Gastrocnemius medialis (tissue), 4 donors: ENCODE measurements at regions not wholly inside any gene's neighbourhood (a gene's known extent, or its start where the extent isn't known, plus 50 kb on each side); places are given as distances from the start of the nearest gene placed in this dataset.
A peak's percentile ranks its signal among the peaks of the same experiment; 100 is the strongest.

Experiments used
- ATAC-seq, 2 donors: fragments of 150-250 bp; one replicate each; pipeline ENCODE4 v1.9.1; 2016
- DNase-seq, 2 donors: peaks; one replicate each; pipeline ENCODE4 v3.0.0-alpha.2; 2019
- H3K27ac ChIP-seq, 4 donors: fragments of 200-600 bp; sonication (generic); 1 replicate in 1 of 4; 2 replicates in 3 of 4; pipeline ENCODE4 v1.5.1; 2016 to 2018; ENCODE audit warnings: mild to moderate bottlenecking in 2 of 4, moderate library complexity in 1 of 4
- H3K27me3 ChIP-seq, 3 donors: fragments of 200-600 bp; sonication (generic) in 2 of 3; 1 replicate in 1 of 3; 2 replicates in 2 of 3; pipeline versions ENCODE4 v1.5.1 to v1.6.0; 2016 to 2019; ENCODE audit warnings: mild to moderate bottlenecking in 1 of 3, moderate library complexity in 1 of 3
- H3K36me3 ChIP-seq, 2 donors: fragments of 200-600 bp; sonication (generic) in 1 of 2; one replicate each; pipeline ENCODE4 v1.5.1; 2017 to 2018
- H3K4me1 ChIP-seq, 2 donors: fragments of 200-600 bp; sonication (generic) in 1 of 2; one replicate each; pipeline ENCODE4 v1.5.1; 2016 to 2017; ENCODE audit warnings: mild to moderate bottlenecking in 2 of 2
- H3K4me3 ChIP-seq, 4 donors: fragments of 200-600 bp; sonication (generic) in 3 of 4; 1 replicate in 1 of 4; 2 replicates in 3 of 4; pipeline ENCODE4 v1.5.1; 2016 to 2019; ENCODE audit warnings: mild to moderate bottlenecking in 2 of 4
- H3K9me3 ChIP-seq, 3 donors: fragments of 200-600 bp; sonication (generic) in 2 of 3; 1 replicate in 1 of 3; 2 replicates in 2 of 3; pipeline ENCODE4 v1.5.1; 2016 to 2019
- POLR2A ChIP-seq, 2 donors: fragments of 450-650 bp; IDR thresholded peaks; one replicate each; pipeline ENCODE4 v1.6.1; 2017; ENCODE audit warnings: antibody characterized with exemption in 2 of 2, mild to moderate bottlenecking in 2 of 2, moderate library complexity in 2 of 2
- in situ Hi-C, 4 donors: fragments of 200-750 bp; cut with MboI; loops; one replicate each; pipeline versions ENCODE4 v1.15.0 to v1.8.0; 2017; ENCODE audit warnings: low sequenced_read_pairs in 4 of 4
- intact Hi-C: fragments of 100-400 bp; cut with DNase I; formaldehyde crosslinking; loops from one replicate; pipeline ENCODE4 v1.15.1; 2023; ENCODE audit warnings: low total_unique reads
- TF ChIP-seq, protein P1 (sequence below), 5 experiments: fragments of 450-650 bp in 3 of 5; fragments of 200-600 bp in 2 of 5; sonication (generic) in 2 of 5; IDR thresholded peaks in 4 of 5; conservative IDR thresholded peaks in 1 of 5; 1 replicate in 4 of 5; 2 replicates in 1 of 5; pipeline ENCODE4 v1.5.1; 2016 to 2019; ENCODE audit warnings: antibody characterized with exemption in 5 of 5, mild to moderate bottlenecking in 3 of 5, moderate library complexity in 3 of 5

DNA sequence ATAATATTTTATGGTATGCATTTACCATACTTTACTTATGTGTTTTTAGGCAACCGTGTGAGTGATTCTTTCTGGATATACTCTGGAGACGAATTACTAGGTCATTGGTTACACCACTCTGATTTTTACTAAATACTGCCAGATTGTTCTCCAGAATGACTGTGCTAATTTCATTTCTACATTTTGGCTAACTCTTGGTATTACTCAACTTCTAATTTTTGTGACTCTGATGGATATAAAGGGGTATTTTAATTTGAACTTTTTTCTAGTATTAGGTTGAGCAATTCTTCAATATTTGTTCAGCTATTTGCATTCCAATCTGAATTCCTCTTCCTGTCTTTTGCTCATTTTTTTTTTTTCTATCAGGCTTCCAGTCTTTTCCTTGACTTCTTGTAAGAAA, 223.6 kb downstream of the MDFIC start:
- ATAC-seq, result peak; percentile 39 to 63
- in situ Hi-C loops (no loop called here), intact Hi-C loops (no loop called here)

DNA sequence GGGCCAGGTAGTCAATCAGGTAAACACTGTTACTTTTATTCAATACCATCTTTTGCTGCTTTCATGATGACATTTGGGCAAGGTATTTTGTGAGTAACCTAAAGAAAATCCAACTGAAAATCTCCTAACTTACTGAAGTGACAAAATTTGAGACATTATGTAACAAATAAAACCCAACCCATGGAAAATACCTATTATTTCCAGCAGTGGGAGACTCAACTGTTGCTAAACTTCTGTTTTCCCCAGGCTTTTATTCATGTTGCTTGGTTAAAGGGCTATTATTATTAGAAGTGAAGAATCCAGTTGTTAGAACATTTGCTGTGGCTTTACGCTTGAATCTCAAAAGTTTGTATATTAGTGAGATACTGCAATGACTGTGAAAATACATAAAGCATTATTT, 215.9 kb downstream of the MDFIC start:
- H3K27me3 ChIP-seq, result no peaks in the 10 kb centered on the region
- DNase-seq, result no peak
- H3K4me3 ChIP-seq, result no peak overlapping the region
- TF ChIP-seq, protein P1, sequence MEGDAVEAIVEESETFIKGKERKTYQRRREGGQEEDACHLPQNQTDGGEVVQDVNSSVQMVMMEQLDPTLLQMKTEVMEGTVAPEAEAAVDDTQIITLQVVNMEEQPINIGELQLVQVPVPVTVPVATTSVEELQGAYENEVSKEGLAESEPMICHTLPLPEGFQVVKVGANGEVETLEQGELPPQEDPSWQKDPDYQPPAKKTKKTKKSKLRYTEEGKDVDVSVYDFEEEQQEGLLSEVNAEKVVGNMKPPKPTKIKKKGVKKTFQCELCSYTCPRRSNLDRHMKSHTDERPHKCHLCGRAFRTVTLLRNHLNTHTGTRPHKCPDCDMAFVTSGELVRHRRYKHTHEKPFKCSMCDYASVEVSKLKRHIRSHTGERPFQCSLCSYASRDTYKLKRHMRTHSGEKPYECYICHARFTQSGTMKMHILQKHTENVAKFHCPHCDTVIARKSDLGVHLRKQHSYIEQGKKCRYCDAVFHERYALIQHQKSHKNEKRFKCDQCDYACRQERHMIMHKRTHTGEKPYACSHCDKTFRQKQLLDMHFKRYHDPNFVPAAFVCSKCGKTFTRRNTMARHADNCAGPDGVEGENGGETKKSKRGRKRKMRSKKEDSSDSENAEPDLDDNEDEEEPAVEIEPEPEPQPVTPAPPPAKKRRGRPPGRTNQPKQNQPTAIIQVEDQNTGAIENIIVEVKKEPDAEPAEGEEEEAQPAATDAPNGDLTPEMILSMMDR (IDR thresholded peaks at IDR 0.05 in 4 of 5, conservative IDR thresholded peaks at IDR 0.05 in 1 of 5), result no peak
- TF ChIP-seq POLR2A (IDR thresholded peaks at IDR 0.05), result no peak
- no peaks in the 10 kb centered on the region for H3K9me3 ChIP-seq
- no peak for ATAC-seq
- H3K4me1 ChIP-seq, result no peaks in the 10 kb centered on the region
- in situ Hi-C loops, result no loop called here
- H3K36me3 ChIP-seq, result no peaks in the 10 kb centered on the region
- intact Hi-C loops, result no loop called here
- no peak overlapping the region for H3K27ac ChIP-seq

More for the DNA sequence above, 223.6 kb downstream of the MDFIC start:
- no peaks in the 10 kb centered on the region for H3K27me3 ChIP-seq
- no peak for TF ChIP-seq POLR2A (IDR thresholded peaks at IDR 0.05)
- TF ChIP-seq, protein P1 (IDR thresholded peaks at IDR 0.05 in 4 of 5, conservative IDR thresholded peaks at IDR 0.05 in 1 of 5), result no peak
- H3K9me3 ChIP-seq, result no peaks in the 10 kb centered on the region
- H3K36me3 ChIP-seq, result no peaks in the 10 kb centered on the region
- no peaks in the 10 kb centered on the region for H3K4me1 ChIP-seq
- no peak overlapping the region for H3K4me3 ChIP-seq
- H3K27ac ChIP-seq, result no peak overlapping the region
- no peak for DNase-seq

DNA sequence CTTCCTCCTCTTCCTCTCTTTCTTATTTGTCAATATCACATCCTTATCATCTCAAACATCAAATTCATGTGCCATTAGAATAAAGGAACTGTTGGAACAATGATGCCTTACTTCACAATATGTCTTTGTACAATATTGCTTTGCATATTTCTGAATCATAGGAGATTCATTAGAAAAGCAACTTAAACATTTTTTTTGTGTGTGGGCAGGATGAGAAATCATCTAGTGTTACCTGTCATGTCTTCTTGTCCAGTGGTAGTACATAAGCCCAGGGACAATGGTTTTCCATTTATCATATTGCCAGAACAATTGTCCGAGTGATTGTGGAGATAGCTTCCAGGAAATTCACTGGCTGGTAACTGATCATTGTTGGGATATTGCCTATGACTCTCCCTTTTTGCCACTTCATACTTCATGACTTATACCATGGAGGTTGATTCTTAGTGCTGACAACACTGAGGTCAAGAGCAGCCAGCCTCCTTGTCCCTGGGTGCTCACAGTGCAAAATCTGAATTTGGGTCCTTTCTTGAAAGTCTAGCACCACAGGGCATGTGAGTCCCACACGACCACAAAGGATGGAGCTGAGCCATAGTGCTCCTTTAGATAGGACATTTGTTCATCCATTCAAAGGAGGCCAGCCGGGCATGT, 215.0 kb downstream of the MDFIC start:
- H3K27ac ChIP-seq, result no peak overlapping the region
- in situ Hi-C loops (no loop called here), intact Hi-C loops (no loop called here)
- H3K4me1 ChIP-seq, result no peaks in the 10 kb centered on the region
- TF ChIP-seq, protein P1 (IDR thresholded peaks at IDR 0.05 in 4 of 5, conservative IDR thresholded peaks at IDR 0.05 in 1 of 5), result no peak
- TF ChIP-seq POLR2A (IDR thresholded peaks at IDR 0.05), result no peak
- no peak overlapping the region for H3K4me3 ChIP-seq
- no peaks in the 10 kb centered on the region for H3K9me3 ChIP-seq
- no peaks in the 10 kb centered on the region for H3K27me3 ChIP-seq
- no peak for DNase-seq
- no peak for ATAC-seq
- H3K36me3 ChIP-seq, result no peaks in the 10 kb centered on the region

DNA sequence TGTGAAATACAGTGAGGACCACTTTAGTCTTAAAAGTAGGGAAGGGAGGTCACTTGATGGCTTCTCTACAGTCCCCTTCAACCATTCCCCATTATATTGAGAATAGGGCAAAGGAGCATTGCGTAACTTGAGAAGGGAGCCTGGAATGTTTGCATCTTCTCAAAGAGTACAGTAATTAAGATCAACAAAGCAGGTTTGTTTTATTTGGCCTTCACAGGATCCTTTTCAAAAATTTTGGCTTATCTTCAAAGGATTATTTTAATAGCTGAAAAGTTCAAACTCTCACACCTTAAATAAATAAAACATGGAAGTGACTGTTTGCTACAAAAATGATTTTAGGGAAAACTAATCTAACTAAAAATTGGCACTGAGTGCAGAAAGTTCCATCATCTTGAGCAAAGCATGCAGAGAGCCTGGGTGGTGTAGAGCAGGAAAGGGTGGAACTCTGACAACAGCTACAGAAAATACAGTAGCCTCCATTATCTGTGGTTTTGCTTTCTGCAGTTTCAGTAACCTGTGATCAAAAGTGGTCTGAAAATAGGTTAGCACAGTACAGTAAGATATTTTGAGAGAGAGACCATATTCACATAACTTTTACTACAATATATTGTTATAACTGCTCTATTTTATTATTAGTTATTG, 214.0 kb downstream of the MDFIC start:
- no peaks in the 10 kb centered on the region for H3K27me3 ChIP-seq

More for the DNA sequence above, 214.0 kb downstream of the MDFIC start:
- in situ Hi-C loops, result no loop called here
- Histone ChIP-seq H3K36me3 (no peaks in the 10 kb centered on the region), H3K9me3 (no peaks in the 10 kb centered on the region), H3K4me3 (no peak overlapping the region), H3K4me1 (no peaks in the 10 kb centered on the region), H3K27ac (no peak overlapping the region)
- no peak for TF ChIP-seq POLR2A (IDR thresholded peaks at IDR 0.05)
- TF ChIP-seq, protein P1 (IDR thresholded peaks at IDR 0.05 in 4 of 5, conservative IDR thresholded peaks at IDR 0.05 in 1 of 5), result no peak
- DNase-seq, result no peak
- no peak for ATAC-seq
- intact Hi-C loops, result no loop called here
